Activated CD8-positive, alpha-beta memory T cell treated with anti-CD3 and anti-CD28 coated beads, Interleukin-2, amount 50 U/mL, for 24 hours (primary cell): ENCODE measurements at regions not wholly inside any gene's neighbourhood (a gene's known extent, or its start where the extent isn't known, plus 50 kb on each side); places are given as distances from the start of the nearest gene placed in this dataset.

Source experiments
- DNase-seq: peaks from one replicate; pipeline ENCODE4 v3.0.0-alpha.2; 2020; ENCODE audit errors: extremely low read depth

GRCh38 chr17:77444984-77445759 lies 304.4 kb downstream of the SEC14L1 start:
- no peak for DNase-seq

GRCh38 chr17:77445760-77446532 lies 305.2 kb downstream of the SEC14L1 start:
- DNase-seq = no peak

- DNase-seq = no peak
These were observed 306.3 kb downstream of the SEC14L1 start for GRCh38 chr17:77446940-77447634.

GRCh38 chr17:77449373-77449907 lies 308.7 kb downstream of the SEC14L1 start:
- no peak for DNase-seq

- DNase-seq = no peak
These were observed 309.4 kb downstream of the SEC14L1 start for GRCh38 chr17:77449908-77450741.

GRCh38 chr17:77450742-77451244 lies 310.0 kb downstream of the SEC14L1 start:
- no peak for DNase-seq

- DNase-seq = no peak
These were observed 310.6 kb downstream of the SEC14L1 start for GRCh38 chr17:77451245-77451893.

- DNase-seq = no peak
These were observed 311.4 kb downstream of the SEC14L1 start for GRCh38 chr17:77451894-77452852.

- no peak for DNase-seq
These were observed 313.0 kb downstream of the SEC14L1 start for GRCh38 chr17:77453613-77454241.

- DNase-seq = no peak
These were observed 313.7 kb downstream of the SEC14L1 start for GRCh38 chr17:77454242-77455095.

GRCh38 chr17:77455111-77455890 lies 314.5 kb downstream of the SEC14L1 start:
- DNase-seq = no peak

- no peak for DNase-seq
These were observed 315.1 kb downstream of the SEC14L1 start for GRCh38 chr17:77455891-77456260.

GRCh38 chr17:77456271-77456950 lies 315.6 kb downstream of the SEC14L1 start:
- no peak for DNase-seq

GRCh38 chr17:77456951-77457548 lies 316.3 kb downstream of the SEC14L1 start:
- no peak for DNase-seq

- no peak for DNase-seq
These were observed 316.9 kb downstream of the SEC14L1 start for GRCh38 chr17:77457572-77458201.
